HepG2 (cell line): ENCODE measurements at regions not wholly inside any gene's neighbourhood (a gene's known extent, or its start where the extent isn't known, plus 50 kb on each side); places are given as distances from the start of the nearest gene placed in this dataset.
A peak's percentile ranks its signal among the peaks of the same experiment; 100 is the strongest.

ENCODE experiments used
- ATAC-seq: fragments of 200-7000 bp; cut with Tn5 transposase; 3 replicates; pipeline ENCODE4 v1.9.1; 2020; ENCODE audit warnings: mild to moderate bottlenecking, moderate library complexity
- BruUV-seq: library from RNA; stranded (reverse); fragments of 400-500 nt; replicated peaks from 2 replicates; lab custom pipeline; 2021; lab: Mats Ljungman, UMichigan
- CTCF ChIA-PET: fragments of 300-600 bp; formaldehyde crosslinking; extraction: SDS; loops from one replicate; lab custom pipeline; 2021; ENCODE audit warnings: low total read pairs, inconsistent platforms, low intra/inter-chr PET ratio; lab: Yijun Ruan, JAX
- POLR2A ChIA-PET: fragments of 350-600 bp; sonication (Branson Sonifier 250); formaldehyde crosslinking; loops from one replicate; lab custom pipeline; 2020; ENCODE audit warnings: antibody characterized with exemption, inconsistent platforms; lab: Yijun Ruan, JAX
- DNase-seq: peaks from one replicate; pipeline ENCODE4 v3.0.0-alpha.2; 2015; ENCODE audit warnings: low spot score
- FAIRE-seq: peaks from 3 replicates; lab custom pipeline; 2011; peaks lifted over from hg19 to GRCh38; lab: Jason Lieb, UNC
- H2AFZ ChIP-seq: one replicate; pipeline ENCODE4 v1.6.1; 2011; ENCODE audit warnings: low read length, inconsistent platforms
- H3K27ac ChIP-seq: fragments of 300-600 bp; 3 replicates; pipeline ENCODE4 v1.8.0; 2011; ENCODE audit warnings: mixed run types, mild to moderate bottlenecking, mixed read lengths, low read length, inconsistent platforms; ENCODE audit not compliant: insufficient read depth; ENCODE audit errors: extremely low read length
- H3K27me3 ChIP-seq, 2 experiments: fragments of 200-600 bp in 1 of 2; 2 replicates in 1 of 2; 3 replicates in 1 of 2; pipeline versions ENCODE4 v1.6.0 to v1.8.0; 2011; ENCODE audit warnings: low read length in 2 of 2, mild to moderate bottlenecking in 2 of 2, moderate library complexity in 2 of 2, inconsistent platforms in 1 of 2; ENCODE audit not compliant: insufficient read depth in 2 of 2, control insufficient read depth in 1 of 2
- H3K36me3 ChIP-seq, 2 experiments: fragments of 200-600 bp in 1 of 2; replicated peaks in 1 of 2; 2 replicates in 1 of 2; 3 replicates in 1 of 2; pipeline versions ENCODE4 v1.5.1 to v1.8.0; 2011; ENCODE audit warnings: low read length in 2 of 2, inconsistent platforms in 1 of 2; ENCODE audit not compliant: insufficient read depth in 2 of 2, control insufficient read depth in 1 of 2
- H3K4me1 ChIP-seq: 2 replicates; pipeline ENCODE4 v1.5.1; 2012; ENCODE audit warnings: low read length, inconsistent platforms; ENCODE audit not compliant: insufficient read depth
- H3K4me2 ChIP-seq: 2 replicates; pipeline ENCODE4 v1.6.0; 2011; ENCODE audit warnings: low read depth, low read length, inconsistent platforms
- H3K4me3 ChIP-seq, 3 experiments: fragments of 200-600 bp in 1 of 3; sonication (generic), shearing (Covaris generic) in 1 of 3; replicated peaks in 1 of 3; 2 replicates each; pipeline ENCODE4 v1.5.1; 2011 to 2016; ENCODE audit warnings: low read length in 3 of 3, inconsistent platforms in 2 of 3, low read depth in 2 of 3, mild to moderate bottlenecking in 2 of 3, control low read depth in 1 of 3, mixed read lengths in 1 of 3; ENCODE audit not compliant: insufficient read depth in 1 of 3
- H3K79me2 ChIP-seq: one replicate; pipeline ENCODE4 v1.6.1; 2011; ENCODE audit warnings: low read length, inconsistent platforms; ENCODE audit not compliant: insufficient read depth
- H3K9ac ChIP-seq: 2 replicates; pipeline ENCODE4 v1.6.0; 2011; ENCODE audit warnings: mild to moderate bottlenecking, low read depth, low read length, inconsistent platforms; ENCODE audit not compliant: insufficient read depth
- H3K9me3 ChIP-seq: 2 replicates; pipeline ENCODE4 v1.5.1; 2012; ENCODE audit warnings: mild to moderate bottlenecking, low read length
- H4K20me1 ChIP-seq: 2 replicates; pipeline ENCODE4 v1.6.0; 2011; ENCODE audit warnings: inconsistent platforms, mild to moderate bottlenecking, low read length, moderate library complexity; ENCODE audit not compliant: insufficient read depth
- EED ChIP-seq: sonication (generic); formaldehyde crosslinking; IDR thresholded peaks from 2 replicates; pipeline ENCODE4 v1.5.0; 2020; ENCODE audit warnings: mild to moderate bottlenecking, missing genetic modification reagents
- HNF4A ChIP-seq: sonication (generic); formaldehyde crosslinking; IDR thresholded peaks from 2 replicates; pipeline ENCODE4 v1.4.0; 2020; ENCODE audit warnings: missing genetic modification reagents
- HNRNPUL1 ChIP-seq: fragments of 200-400 bp; formaldehyde crosslinking; IDR thresholded peaks from 2 replicates; pipeline ENCODE4 v1.6.1; 2017; ENCODE audit warnings: low read depth, mild to moderate bottlenecking, low read length, moderate library complexity
- ISX ChIP-seq: sonication (generic); formaldehyde crosslinking; conservative IDR thresholded peaks from 2 replicates; pipeline ENCODE4 v1.5.0; 2020; ENCODE audit warnings: missing genetic modification reagents
- KLF9 ChIP-seq: IDR thresholded peaks from 2 replicates; pipeline ENCODE4 v1.6.1; 2016; ENCODE audit warnings: low read depth
- MBD4 ChIP-seq: IDR thresholded peaks from 2 replicates; pipeline ENCODE4 v1.6.1; 2012; ENCODE audit warnings: low read length, inconsistent platforms, borderline replicate concordance
- NCOA1 ChIP-seq: sonication (generic); formaldehyde crosslinking; IDR thresholded peaks from 2 replicates; pipeline ENCODE4 v1.9.0; 2021; ENCODE audit warnings: missing genetic modification reagents
- NCOR1 ChIP-seq: fragments of 200-600 bp; sonication (generic); IDR thresholded peaks from 2 replicates; pipeline ENCODE4 v1.7.0; 2017; ENCODE audit warnings: antibody characterized with exemption, low read length, borderline replicate concordance
- SOX6 ChIP-seq, 2 experiments: fragments of 450-650 bp in 1 of 2; sonication (generic) in 1 of 2; formaldehyde crosslinking in 1 of 2; IDR thresholded peaks; 2 replicates each; pipeline versions ENCODE4 v1.4.0 to v1.6.1; 2017 to 2020; ENCODE audit warnings: antibody characterized with exemption in 1 of 2, mild to moderate bottlenecking in 1 of 2, missing genetic modification reagents in 1 of 2
- ZFP36 ChIP-seq: fragments of 150-350 bp; IDR thresholded peaks from 2 replicates; pipeline ENCODE4 v1.6.1; 2018; ENCODE audit warnings: borderline replicate concordance, low read length, low read depth; ENCODE audit not compliant: partially characterized antibody
- ZNF101 ChIP-seq: sonication (generic); formaldehyde crosslinking; IDR thresholded peaks from 2 replicates; pipeline ENCODE4 v1.4.0; 2020; ENCODE audit warnings: mild to moderate bottlenecking, low read depth, missing genetic modification reagents, borderline replicate concordance
- ZNF543 ChIP-seq: sonication (generic); formaldehyde crosslinking; IDR thresholded peaks from 2 replicates; pipeline ENCODE4 v1.4.0; 2020; ENCODE audit warnings: mild to moderate bottlenecking, missing genetic modification reagents
- ZNF569 ChIP-seq: sonication (generic); formaldehyde crosslinking; IDR thresholded peaks from 2 replicates; pipeline ENCODE4 v1.5.0; 2020; ENCODE audit warnings: mild to moderate bottlenecking, missing genetic modification reagents, moderate library complexity, borderline replicate concordance
- ZNF710 ChIP-seq: sonication (generic); formaldehyde crosslinking; IDR thresholded peaks from 2 replicates; pipeline ENCODE4 v1.5.0; 2020; ENCODE audit warnings: mild to moderate bottlenecking, missing genetic modification reagents, borderline replicate concordance
- ZNF713 ChIP-seq: sonication (generic); formaldehyde crosslinking; IDR thresholded peaks from 2 replicates; pipeline ENCODE4 v1.4.0; 2020; ENCODE audit warnings: mild to moderate bottlenecking, missing genetic modification reagents
- ZNF883 ChIP-seq: sonication (generic); formaldehyde crosslinking; IDR thresholded peaks from 2 replicates; pipeline ENCODE4 v1.5.1; 2020; ENCODE audit warnings: mild to moderate bottlenecking, missing genetic modification reagents; ENCODE audit errors: not compliant biosample characterization
- ZNF891 ChIP-seq: sonication (generic); formaldehyde crosslinking; IDR thresholded peaks from 2 replicates; pipeline ENCODE4 v1.5.0; 2020; ENCODE audit warnings: mild to moderate bottlenecking, missing genetic modification reagents
- WGBS: methylation state at CpG from one replicate; pipeline ENCODE4 v1.1.6; 2017; ENCODE audit warnings: low lambda C conversion rate; 5-methylcytosine and 5-hydroxymethylcytosine counted together
- in situ Hi-C: cut with HindIII; loops from 2 replicates; pipeline ENCODE4 v1.10.0; 2017; ENCODE audit warnings: low pct_unique_long_range_greater_than_20kb; ENCODE audit not compliant: extremely low pct_ligation_motif_present
- intact Hi-C: fragments of 100-400 bp; cut with micrococcal nuclease; formaldehyde crosslinking; loops from one replicate; pipeline ENCODE4 v1.10.0; 2022; ENCODE audit not compliant: unreplicated experiment

GRCh38 chr12:84128117-84128991, 784.2 kb downstream of the SLC6A15 start:
- no peak overlapping the region for H2AFZ ChIP-seq
- 19% methylated on average over 14 of the region's 25 CpGs for WGBS
- H3K4me1 ChIP-seq, result no peaks in the 10 kb centered on the region
- DNase-seq, result no peak
- BruUV-seq, result no TSS peak
- no peaks in the 10 kb centered on the region for H3K36me3 ChIP-seq
- no peak for FAIRE-seq
- H3K9me3 ChIP-seq, result no peaks in the 10 kb centered on the region
- H3K9ac ChIP-seq, result no peak overlapping the region
- in situ Hi-C loops, result no loop called here
- H3K4me2 ChIP-seq, result no peak overlapping the region
- ChIA-PET POLR2A (no interaction called here), CTCF (no interaction called here)
- ATAC-seq, result peak; percentile 60
- no peak overlapping the region for H3K4me3 ChIP-seq
- no peaks in the 10 kb centered on the region for H4K20me1 ChIP-seq
- no peaks in the 10 kb centered on the region for H3K79me2 ChIP-seq
- intact Hi-C loops, result no loop called here
- no peak overlapping the region for H3K27ac ChIP-seq
- no peaks in the 10 kb centered on the region; a peak in 1 of 5 replicates for H3K27me3 ChIP-seq
- TF ChIP-seq NCOR1 (no peak), ZFP36 (no peak), ZNF713 (CRISPR knock-in tag) (no peak)
- TF ChIP-seq, all 625 proteins: peak for 0

- H3K36me3 ChIP-seq, result no peaks in the 10 kb centered on the region
- no peak overlapping the region for H3K9ac ChIP-seq
- CTCF ChIA-PET, result no interaction called here
- H4K20me1 ChIP-seq, result no peaks in the 10 kb centered on the region
- no peak overlapping the region for H2AFZ ChIP-seq
- DNase-seq (no peak), FAIRE-seq (no peak), ATAC-seq (no peak)
- WGBS, result 50% methylated on average over 1 of the region's 1 CpG
- H3K27ac ChIP-seq, result no peak overlapping the region
- no peaks in the 10 kb centered on the region for H3K9me3 ChIP-seq
- no peaks in the 10 kb centered on the region for H3K27me3 ChIP-seq
- in situ Hi-C loops, result no loop called here
- no peak for TF ChIP-seq ZNF710 (CRISPR knock-in tag)
- TF ChIP-seq ZNF543 (CRISPR knock-in tag), result no peak
- no peak for TF ChIP-seq NCOA1 (CRISPR knock-in tag)
- no peak for TF ChIP-seq SOX6 (IDR thresholded peaks at IDR 0.05)
- no peak for TF ChIP-seq SOX6 (CRISPR knock-in tag; IDR thresholded peaks at IDR 0.05)
- no peak for TF ChIP-seq ZNF891 (CRISPR knock-in tag)
- no peak for TF ChIP-seq HNRNPUL1
- no peak for TF ChIP-seq ZNF569 (CRISPR knock-in tag)
- no peak for TF ChIP-seq ZNF883 (CRISPR knock-in tag)
- no peak for TF ChIP-seq ZNF101
- no peak for TF ChIP-seq ISX (CRISPR knock-in tag)
- TF ChIP-seq HNF4A (CRISPR knock-in tag), result no peak
- no peak for TF ChIP-seq EED
- TF ChIP-seq MBD4, result no peak
- no peak for TF ChIP-seq KLF9
- TF ChIP-seq, all 625 proteins: peak for 0
- Histone ChIP-seq H3K79me2 (no peaks in the 10 kb centered on the region), H3K4me1 (no peaks in the 10 kb centered on the region), H3K4me3 (no peak overlapping the region), H3K4me2 (no peak overlapping the region)
- no TSS peak for BruUV-seq
- POLR2A ChIA-PET, result no interaction called here
- intact Hi-C loops, result no loop called here
Measured at GRCh38 chr12:84124211-84124610, 788.4 kb downstream of the SLC6A15 start.
